PC-9 (cell line): ENCODE measurements at regions not wholly inside any gene's neighbourhood (a gene's known extent, or its start where the extent isn't known, plus 50 kb on each side); places are given as distances from the start of the nearest gene placed in this dataset.

ENCODE experiments used
- BruUV-seq: library from RNA; stranded (reverse); fragments of 400-500 nt; replicated peaks from 2 replicates; lab custom pipeline; 2021; lab: Mats Ljungman, UMichigan
- CTCF ChIA-PET: fragments of 300-600 bp; sonication (Branson Sonifier 250); formaldehyde crosslinking; loops from one replicate; lab custom pipeline; 2022; ENCODE audit warnings: antibody characterized with exemption; lab: Charles Lee
- POLR2A ChIA-PET: fragments of 300-600 bp; sonication (Branson Sonifier 250); formaldehyde crosslinking; loops from one replicate; lab custom pipeline; 2022; ENCODE audit warnings: antibody characterized with exemption; ENCODE audit not compliant: unreplicated experiment; lab: Charles Lee
- DNase-seq, 2 experiments: peaks; one replicate each; pipeline versions ENCODE4 v3.0.0 to v3.0.0-alpha.2; 2015 to 2022; ENCODE audit warnings: mixed read lengths in 1 of 2
- H2AFZ ChIP-seq: fragments of 200-600 bp; sonication (generic); 2 replicates; pipeline ENCODE4 v1.8.1; 2017; ENCODE audit warnings: antibody characterized with exemption
- H3F3A ChIP-seq: fragments of 200-600 bp; sonication (generic); 2 replicates; pipeline ENCODE4 v1.8.1; 2017; ENCODE audit warnings: antibody characterized with exemption, mild to moderate bottlenecking, low read depth; ENCODE audit not compliant: insufficient read depth
- H3K27ac ChIP-seq: fragments of 200-600 bp; sonication (generic); 2 replicates; pipeline ENCODE4 v1.6.1; 2016; ENCODE audit warnings: mixed run types
- H3K27me3 ChIP-seq: fragments of 200-600 bp; sonication (generic); 2 replicates; pipeline ENCODE4 v1.6.1; 2016; ENCODE audit warnings: low read depth, mixed run types; ENCODE audit not compliant: insufficient read depth
- H3K36me3 ChIP-seq: fragments of 200-600 bp; sonication (generic); 2 replicates; pipeline ENCODE4 v1.6.1; 2016; ENCODE audit warnings: low read depth, mixed run types
- H3K4me1 ChIP-seq: fragments of 200-600 bp; sonication (generic); replicated peaks from 2 replicates; pipeline ENCODE4 v1.6.1; 2016; ENCODE audit warnings: mixed run types; ENCODE audit not compliant: insufficient read depth
- H3K4me2 ChIP-seq: fragments of 200-600 bp; sonication (generic); 2 replicates; pipeline ENCODE4 v1.6.1; 2017; ENCODE audit warnings: mixed run types
- H3K4me3 ChIP-seq: fragments of 200-600 bp; sonication (generic); 2 replicates; pipeline ENCODE4 v1.6.1; 2016; ENCODE audit warnings: mixed run types
- H3K79me2 ChIP-seq: fragments of 200-600 bp; sonication (generic); 2 replicates; pipeline ENCODE4 v1.6.1; 2017; ENCODE audit warnings: low read depth, mixed run types
- H3K9me2 ChIP-seq: fragments of 200-600 bp; sonication (generic); 2 replicates; pipeline ENCODE4 v1.8.1; 2017; ENCODE audit warnings: mild to moderate bottlenecking; ENCODE audit not compliant: insufficient read depth
- H3K9me3 ChIP-seq: fragments of 200-600 bp; sonication (generic); 2 replicates; pipeline ENCODE4 v1.8.1; 2016; ENCODE audit warnings: low read depth; ENCODE audit not compliant: insufficient read depth
- H4K20me1 ChIP-seq: fragments of 200-600 bp; sonication (generic); 2 replicates; pipeline ENCODE4 v1.8.1; 2017; ENCODE audit not compliant: insufficient read depth
- EZH2 ChIP-seq: fragments of 200-600 bp; sonication (generic); IDR thresholded peaks from 2 replicates; pipeline ENCODE4 v1.8.0; 2017; ENCODE audit warnings: antibody characterized with exemption, low read depth
- intact Hi-C: fragments of 100-400 bp; cut with micrococcal nuclease; formaldehyde crosslinking; loops from one replicate; pipeline ENCODE4 v1.10.0; 2022; ENCODE audit not compliant: unreplicated experiment
- TF ChIP-seq, protein P1 (sequence below): fragments of 200-600 bp; sonication (generic); conservative IDR thresholded peaks from 2 replicates; pipeline ENCODE4 v1.6.1; 2017; ENCODE audit warnings: mixed run types, antibody characterized with exemption, mild to moderate bottlenecking, moderate library complexity

DNA sequence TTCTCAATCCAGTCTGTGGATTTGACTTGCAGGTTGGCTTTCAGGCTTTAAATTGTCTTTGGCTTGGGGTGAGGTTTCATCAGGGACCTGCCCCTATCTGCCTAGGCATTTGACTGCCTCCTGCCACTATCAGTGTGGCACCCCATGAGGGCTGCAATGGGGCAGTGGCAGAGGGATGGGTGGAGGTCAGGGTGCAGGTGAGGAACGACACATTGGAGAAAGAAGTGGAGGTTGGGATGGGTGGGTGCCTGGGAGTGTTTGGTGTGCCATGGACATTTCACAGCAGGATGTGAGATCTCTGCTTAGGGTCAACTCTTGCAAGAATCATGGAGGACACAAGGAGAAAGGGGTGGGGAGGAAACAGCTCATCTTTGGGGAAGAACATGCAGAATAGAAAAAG, 625.1 kb downstream of the PTPRU start:
- no peaks in the 10 kb centered on the region for H4K20me1 ChIP-seq
- H3K27me3 ChIP-seq: peaks cover 17% of the 10 kb centered on the region
- ChIA-PET CTCF (no interaction called here), POLR2A (no interaction called here)
- no peak for DNase-seq
- H3F3A ChIP-seq: no peaks in the 10 kb centered on the region
- H3K4me1 ChIP-seq: no peaks in the 10 kb centered on the region
- H2AFZ ChIP-seq: no peak overlapping the region
- intact Hi-C loops: no loop called here
- H3K79me2 ChIP-seq: no peaks in the 10 kb centered on the region
- no peak overlapping the region for H3K27ac ChIP-seq
- no peaks in the 10 kb centered on the region for H3K9me3 ChIP-seq
- no peak overlapping the region for H3K4me2 ChIP-seq
- BruUV-seq: no TSS peak
- H3K4me3 ChIP-seq: no peak overlapping the region
- H3K9me2 ChIP-seq: no peaks in the 10 kb centered on the region
- TF ChIP-seq, protein P1, sequence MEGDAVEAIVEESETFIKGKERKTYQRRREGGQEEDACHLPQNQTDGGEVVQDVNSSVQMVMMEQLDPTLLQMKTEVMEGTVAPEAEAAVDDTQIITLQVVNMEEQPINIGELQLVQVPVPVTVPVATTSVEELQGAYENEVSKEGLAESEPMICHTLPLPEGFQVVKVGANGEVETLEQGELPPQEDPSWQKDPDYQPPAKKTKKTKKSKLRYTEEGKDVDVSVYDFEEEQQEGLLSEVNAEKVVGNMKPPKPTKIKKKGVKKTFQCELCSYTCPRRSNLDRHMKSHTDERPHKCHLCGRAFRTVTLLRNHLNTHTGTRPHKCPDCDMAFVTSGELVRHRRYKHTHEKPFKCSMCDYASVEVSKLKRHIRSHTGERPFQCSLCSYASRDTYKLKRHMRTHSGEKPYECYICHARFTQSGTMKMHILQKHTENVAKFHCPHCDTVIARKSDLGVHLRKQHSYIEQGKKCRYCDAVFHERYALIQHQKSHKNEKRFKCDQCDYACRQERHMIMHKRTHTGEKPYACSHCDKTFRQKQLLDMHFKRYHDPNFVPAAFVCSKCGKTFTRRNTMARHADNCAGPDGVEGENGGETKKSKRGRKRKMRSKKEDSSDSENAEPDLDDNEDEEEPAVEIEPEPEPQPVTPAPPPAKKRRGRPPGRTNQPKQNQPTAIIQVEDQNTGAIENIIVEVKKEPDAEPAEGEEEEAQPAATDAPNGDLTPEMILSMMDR: no peak
- TF ChIP-seq EZH2: no peak
- H3K36me3 ChIP-seq: no peaks in the 10 kb centered on the region

DNA sequence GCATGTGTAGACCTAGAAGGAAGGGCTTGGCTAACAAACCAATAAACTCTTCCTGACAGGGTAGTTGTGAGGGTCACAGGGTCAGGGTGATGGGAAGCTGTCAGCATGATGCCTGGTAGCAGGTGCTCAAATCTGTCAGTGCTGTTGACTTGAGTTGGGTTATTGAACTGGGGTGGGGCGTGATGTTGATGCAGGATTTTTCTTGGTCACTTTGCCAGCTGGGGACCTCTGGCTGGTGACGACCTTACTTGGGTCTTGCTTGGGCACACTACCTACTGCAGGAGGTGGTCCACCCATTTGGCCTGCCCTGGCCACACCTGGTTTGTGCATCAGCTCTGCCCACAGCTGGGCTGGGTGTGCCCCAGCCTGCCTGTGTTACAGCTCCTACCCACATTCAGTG, 624.4 kb downstream of the PTPRU start:
- Histone ChIP-seq H3F3A (no peaks in the 10 kb centered on the region), H3K79me2 (no peaks in the 10 kb centered on the region), H3K27ac (no peak overlapping the region), H3K4me2 (no peak overlapping the region), H3K4me1 (no peaks in the 10 kb centered on the region), H3K27me3 (peaks cover 9% of the 10 kb centered on the region), H4K20me1 (no peaks in the 10 kb centered on the region), H3K36me3 (no peaks in the 10 kb centered on the region), H2AFZ (no peak overlapping the region), H3K9me2 (no peaks in the 10 kb centered on the region), H3K4me3 (no peak overlapping the region), H3K9me3 (no peaks in the 10 kb centered on the region)
- no peak for TF ChIP-seq EZH2
- TF ChIP-seq, protein P1: no peak
- no peak for DNase-seq
- BruUV-seq: no TSS peak
- POLR2A ChIA-PET: no interaction called here
- intact Hi-C loops: no loop called here
- CTCF ChIA-PET: no interaction called here

DNA sequence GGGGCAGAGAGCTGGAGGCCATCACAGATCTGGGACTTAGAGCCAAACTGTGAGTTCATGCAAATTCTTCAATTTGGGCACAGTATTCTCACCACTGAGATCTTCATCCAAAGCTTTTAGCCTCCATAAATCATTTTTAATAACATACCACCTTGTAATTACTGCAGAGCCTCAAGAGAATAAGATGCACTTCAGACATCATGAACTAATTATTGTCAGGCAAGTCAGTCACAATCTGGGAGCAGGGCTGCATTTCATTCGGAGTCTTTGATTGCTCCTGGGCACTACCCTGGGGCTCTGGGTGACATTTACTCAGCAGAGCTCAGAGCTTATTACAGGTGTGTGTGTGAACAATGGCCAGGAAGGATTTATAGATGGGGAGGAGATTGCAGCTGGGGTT, 623.7 kb downstream of the PTPRU start:
- Histone ChIP-seq H3K9me2 (no peaks in the 10 kb centered on the region), H3K4me2 (no peak overlapping the region), H3K9me3 (no peaks in the 10 kb centered on the region), H3K4me3 (no peak overlapping the region), H3F3A (no peaks in the 10 kb centered on the region), H2AFZ (no peak overlapping the region), H3K4me1 (no peaks in the 10 kb centered on the region), H3K27me3 (peaks cover 3% of the 10 kb centered on the region; the same call in 1 of the 2 replicates), H3K36me3 (no peaks in the 10 kb centered on the region), H3K79me2 (no peaks in the 10 kb centered on the region), H3K27ac (no peak overlapping the region), H4K20me1 (no peaks in the 10 kb centered on the region)
- intact Hi-C loops: no loop called here
- ChIA-PET CTCF (no interaction called here), POLR2A (no interaction called here)
- no TSS peak for BruUV-seq
- DNase-seq: no peak
- TF ChIP-seq EZH2: no peak
- TF ChIP-seq, protein P1: no peak
